HCT116 (cell line): ENCODE measurements at regions not wholly inside any gene's neighbourhood (a gene's known extent, or its start where the extent isn't known, plus 50 kb on each side); places are given as distances from the start of the nearest gene placed in this dataset.

Source experiments
- MAX ChIP-seq: IDR thresholded peaks from 2 replicates; pipeline ENCODE4 v1.6.1; 2012
- POLR2AphosphoS5 ChIP-seq: IDR thresholded peaks from 2 replicates; pipeline ENCODE4 v1.6.1; 2011; ENCODE audit warnings: mild to moderate bottlenecking, low read depth, low read length, moderate library complexity
- TF ChIP-seq, protein P1 (sequence below), 3 experiments: fragments of 200-600 bp in 1 of 3; sonication (generic) in 1 of 3; IDR thresholded peaks in 2 of 3; conservative IDR thresholded peaks in 1 of 3; 2 replicates each; pipeline ENCODE4 v1.5.1; 2012 to 2017; ENCODE audit warnings: low read depth in 2 of 3, low read length in 2 of 3, antibody characterized with exemption in 1 of 3, borderline replicate concordance in 1 of 3, control low read depth in 1 of 3, mild to moderate bottlenecking in 1 of 3, mixed read lengths in 1 of 3, mixed run types in 1 of 3, moderate library complexity in 1 of 3; ENCODE audit not compliant: insufficient read depth in 1 of 3

DNA sequence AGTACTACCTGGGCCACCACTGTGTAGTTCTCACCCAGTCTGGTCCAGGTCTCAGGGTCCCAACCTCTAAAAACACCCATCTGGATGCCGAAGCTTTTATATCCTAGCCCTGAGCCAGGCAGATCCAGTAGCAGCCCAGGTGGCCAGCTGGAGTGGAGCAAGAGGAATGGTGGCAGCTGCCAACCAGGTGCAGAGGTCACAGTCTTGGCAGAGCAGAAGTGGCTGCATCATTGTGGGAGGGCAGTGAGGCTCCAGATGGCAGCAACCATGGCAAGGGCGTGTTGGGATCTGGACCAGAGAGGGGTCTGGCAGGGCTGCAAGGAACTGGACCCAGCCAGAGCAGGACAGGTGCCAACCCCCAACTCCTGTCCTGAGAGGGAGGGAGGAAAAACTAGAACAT lies 72.2 kb upstream of the AGAP1 start:
- TF ChIP-seq, protein P1, sequence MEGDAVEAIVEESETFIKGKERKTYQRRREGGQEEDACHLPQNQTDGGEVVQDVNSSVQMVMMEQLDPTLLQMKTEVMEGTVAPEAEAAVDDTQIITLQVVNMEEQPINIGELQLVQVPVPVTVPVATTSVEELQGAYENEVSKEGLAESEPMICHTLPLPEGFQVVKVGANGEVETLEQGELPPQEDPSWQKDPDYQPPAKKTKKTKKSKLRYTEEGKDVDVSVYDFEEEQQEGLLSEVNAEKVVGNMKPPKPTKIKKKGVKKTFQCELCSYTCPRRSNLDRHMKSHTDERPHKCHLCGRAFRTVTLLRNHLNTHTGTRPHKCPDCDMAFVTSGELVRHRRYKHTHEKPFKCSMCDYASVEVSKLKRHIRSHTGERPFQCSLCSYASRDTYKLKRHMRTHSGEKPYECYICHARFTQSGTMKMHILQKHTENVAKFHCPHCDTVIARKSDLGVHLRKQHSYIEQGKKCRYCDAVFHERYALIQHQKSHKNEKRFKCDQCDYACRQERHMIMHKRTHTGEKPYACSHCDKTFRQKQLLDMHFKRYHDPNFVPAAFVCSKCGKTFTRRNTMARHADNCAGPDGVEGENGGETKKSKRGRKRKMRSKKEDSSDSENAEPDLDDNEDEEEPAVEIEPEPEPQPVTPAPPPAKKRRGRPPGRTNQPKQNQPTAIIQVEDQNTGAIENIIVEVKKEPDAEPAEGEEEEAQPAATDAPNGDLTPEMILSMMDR (IDR thresholded peaks at IDR 0.05 in 2 of 3, conservative IDR thresholded peaks at IDR 0.05 in 1 of 3; ENCODE audit: borderline replicate concordance in 1 of 3, insufficient read depth in 1 of 3, low read depth in 2 of 3, low read length in 2 of 3), result no peak
- TF ChIP-seq MAX, result no peak
- TF ChIP-seq POLR2AphosphoS5, result no peak
